ENCODE measurements at regions not wholly inside any gene's neighbourhood (a gene's known extent, or its start where the extent isn't known, plus 50 kb on each side); places are given as distances from the start of the nearest gene placed in this dataset.

- no peak for TF ChIP-seq CTCF (IDR thresholded peaks at IDR 0.05; ENCODE audit: poor library complexity, severe bottlenecking)
- DNase-seq (ENCODE audit: low spot score) (no peak), ATAC-seq (ENCODE audit: low read depth) (no peak)
These were observed 191.9 kb upstream of the MPHOSPH6 start for GRCh38 chr16:82361885-82362284.

GRCh38 chr16:82360024-82360783, 190.2 kb upstream of the MPHOSPH6 start:
- Histone ChIP-seq H3K27me3 (ENCODE audit: insufficient read depth, poor library complexity, severe bottlenecking) (peaks cover 30% of the 10 kb centered on the region), H3K27ac (ENCODE audit: poor library complexity, severe bottlenecking) (no peak overlapping the region), H3K4me3 (ENCODE audit: severe bottlenecking) (no peak overlapping the region), H3K36me3 (ENCODE audit: low read depth) (no peaks in the 10 kb centered on the region), H3K9me3 (ENCODE audit: severe bottlenecking) (no peaks in the 10 kb centered on the region), H3K4me1 (ENCODE audit: insufficient read depth, poor library complexity, severe bottlenecking) (no peaks in the 10 kb centered on the region)
- DNase-seq (ENCODE audit: low spot score): no peak
- TF ChIP-seq CTCF (IDR thresholded peaks at IDR 0.05; ENCODE audit: poor library complexity, severe bottlenecking): no peak
- ATAC-seq (ENCODE audit: low read depth): no peak

More at GRCh38 chr16:82361885-82362284, 191.9 kb upstream of the MPHOSPH6 start:
- Histone ChIP-seq H3K4me1 (ENCODE audit: insufficient read depth, poor library complexity, severe bottlenecking) (no peaks in the 10 kb centered on the region), H3K36me3 (ENCODE audit: low read depth) (no peaks in the 10 kb centered on the region), H3K9me3 (ENCODE audit: severe bottlenecking) (no peaks in the 10 kb centered on the region), H3K4me3 (ENCODE audit: severe bottlenecking) (no peak overlapping the region), H3K27me3 (ENCODE audit: insufficient read depth, poor library complexity, severe bottlenecking) (peaks cover 27% of the 10 kb centered on the region), H3K27ac (ENCODE audit: poor library complexity, severe bottlenecking) (no peak overlapping the region)

- H3K4me3 ChIP-seq (ENCODE audit: severe bottlenecking): no peak overlapping the region
- ATAC-seq (ENCODE audit: low read depth) (no peak), DNase-seq (ENCODE audit: low spot score) (no peak)
- H3K9me3 ChIP-seq (ENCODE audit: severe bottlenecking): no peaks in the 10 kb centered on the region
- TF ChIP-seq CTCF (IDR thresholded peaks at IDR 0.05; ENCODE audit: poor library complexity, severe bottlenecking): no peak
- H3K4me1 ChIP-seq (ENCODE audit: insufficient read depth, poor library complexity, severe bottlenecking): no peaks in the 10 kb centered on the region
- no peaks in the 10 kb centered on the region for H3K36me3 ChIP-seq (ENCODE audit: low read depth)
- peaks cover 33% of the 10 kb centered on the region for H3K27me3 ChIP-seq (ENCODE audit: insufficient read depth, poor library complexity, severe bottlenecking)
- H3K27ac ChIP-seq (ENCODE audit: poor library complexity, severe bottlenecking): no peak overlapping the region
These were observed 188.7 kb upstream of the MPHOSPH6 start for GRCh38 chr16:82358606-82359221.

- no peaks in the 10 kb centered on the region for H3K36me3 ChIP-seq (ENCODE audit: low read depth)
- ATAC-seq (ENCODE audit: low read depth) (no peak), DNase-seq (ENCODE audit: low spot score) (no peak)
- H3K4me1 ChIP-seq (ENCODE audit: insufficient read depth, poor library complexity, severe bottlenecking): no peaks in the 10 kb centered on the region
- H3K9me3 ChIP-seq (ENCODE audit: severe bottlenecking): no peaks in the 10 kb centered on the region
- no peak overlapping the region for H3K27ac ChIP-seq (ENCODE audit: poor library complexity, severe bottlenecking)
- TF ChIP-seq CTCF (IDR thresholded peaks at IDR 0.05; ENCODE audit: poor library complexity, severe bottlenecking): no peak
- H3K27me3 ChIP-seq (ENCODE audit: insufficient read depth, poor library complexity, severe bottlenecking): peaks cover 36% of the 10 kb centered on the region
- H3K4me3 ChIP-seq (ENCODE audit: severe bottlenecking): no peak overlapping the region
These were observed 188.1 kb upstream of the MPHOSPH6 start for GRCh38 chr16:82358161-82358560.

GRCh38 chr16:82357237-82357636, 187.2 kb upstream of the MPHOSPH6 start:
- no peak overlapping the region for H3K27ac ChIP-seq (ENCODE audit: poor library complexity, severe bottlenecking)
- no peak for TF ChIP-seq CTCF (IDR thresholded peaks at IDR 0.05; ENCODE audit: poor library complexity, severe bottlenecking)
- ATAC-seq (ENCODE audit: low read depth): no peak
- no peak overlapping the region for H3K4me3 ChIP-seq (ENCODE audit: severe bottlenecking)
- no peaks in the 10 kb centered on the region for H3K9me3 ChIP-seq (ENCODE audit: severe bottlenecking)
- DNase-seq (ENCODE audit: low spot score): no peak
- no peaks in the 10 kb centered on the region for H3K36me3 ChIP-seq (ENCODE audit: low read depth)
- H3K27me3 ChIP-seq (ENCODE audit: insufficient read depth, poor library complexity, severe bottlenecking): peaks cover 36% of the 10 kb centered on the region
- no peaks in the 10 kb centered on the region for H3K4me1 ChIP-seq (ENCODE audit: insufficient read depth, poor library complexity, severe bottlenecking)

Measured in RWPE2 (cell line).